Stomach (tissue), 4 donors: ENCODE measurements at regions not wholly inside any gene's neighbourhood (a gene's known extent, or its start where the extent isn't known, plus 50 kb on each side); places are given as distances from the start of the nearest gene placed in this dataset.

Source experiments
- CTCF ChIP-seq, 7 experiments: fragments of 450-650 bp in 4 of 7; fragments of 200-600 bp in 3 of 7; sonication (generic) in 3 of 7; IDR thresholded peaks; one replicate each; pipeline ENCODE4 v1.5.1; 2016 to 2019; ENCODE audit warnings: antibody characterized with exemption in 7 of 7, control low read depth in 2 of 7, mild to moderate bottlenecking in 1 of 7
- POLR2AphosphoS5 ChIP-seq, 3 donors: sonication (generic); formaldehyde crosslinking; IDR thresholded peaks; one replicate each; pipeline ENCODE4 v1.6.1; 2016; ENCODE audit warnings: antibody characterized with exemption in 3 of 3

GRCh38 chr14:89648924-89649323 is 231.9 kb upstream of the FOXN3 start:
- TF ChIP-seq CTCF (IDR thresholded peaks at IDR 0.05) (no peak), POLR2AphosphoS5 (IDR thresholded peaks at IDR 0.05) (no peak)
